ENCODE measurements at regions not wholly inside any gene's neighbourhood (a gene's known extent, or its start where the extent isn't known, plus 50 kb on each side); places are given as distances from the start of the nearest gene placed in this dataset.
A peak's percentile ranks its signal among the peaks of the same experiment; 100 is the strongest.

- DNase-seq = no peak
Measured at GRCh38 chr3:43206632-43207031, 79.7 kb upstream of the SNRK start.

- no peak for DNase-seq
Measured at GRCh38 chr3:43206105-43206504, 80.2 kb upstream of the SNRK start.

GRCh38 chr3:43203022-43203421, 83.3 kb upstream of the SNRK start:
- DNase-seq = no peak

GRCh38 chr3:43201581-43201980, 84.8 kb upstream of the SNRK start:
- DNase-seq = no peak

GRCh38 chr3:43199645-43200306, 86.6 kb upstream of the SNRK start:
- DNase-seq = no peak

GRCh38 chr3:43198791-43199644, 87.3 kb upstream of the SNRK start:
- DNase-seq = no peak

- DNase-seq = no peak
Measured at GRCh38 chr3:43198301-43198700, 88.0 kb upstream of the SNRK start.

GRCh38 chr3:43197181-43197580, 89.2 kb upstream of the SNRK start:
- DNase-seq = no peak

GRCh38 chr3:43196721-43197120, 89.6 kb upstream of the SNRK start:
- DNase-seq = no peak

- no peak for DNase-seq
Measured at GRCh38 chr3:43195115-43195498, 89.2 kb upstream of the POMGNT2 start.

- DNase-seq = no peak
Measured at GRCh38 chr3:43194490-43195114, 88.7 kb upstream of the POMGNT2 start.

GRCh38 chr3:43194069-43194468, 88.2 kb upstream of the POMGNT2 start:
- DNase-seq = no peak

- no peak for DNase-seq
Measured at GRCh38 chr3:43192028-43192427, 86.1 kb upstream of the POMGNT2 start.

- DNase-seq = no peak
Measured at GRCh38 chr3:43191116-43191515, 85.2 kb upstream of the POMGNT2 start.

- DNase-seq = no peak
Measured at GRCh38 chr3:43190670-43191069, 84.8 kb upstream of the POMGNT2 start.

GRCh38 chr3:43187836-43188479, 82.1 kb upstream of the POMGNT2 start:
- DNase-seq = no peak

GRCh38 chr3:43185983-43186314, 80.1 kb upstream of the POMGNT2 start:
- DNase-seq = no peak

- no peak for DNase-seq
Measured at GRCh38 chr3:43185274-43185982, 79.5 kb upstream of the POMGNT2 start.

- no peak for DNase-seq
Measured at GRCh38 chr3:43183456-43183855, 77.6 kb upstream of the POMGNT2 start.

GRCh38 chr3:43181202-43181821, 75.4 kb upstream of the POMGNT2 start:
- no peak for DNase-seq

GRCh38 chr3:43180694-43181093, 74.8 kb upstream of the POMGNT2 start:
- no peak for DNase-seq

- peak; percentile 78 to 82 for DNase-seq
Measured at GRCh38 chr3:43180027-43180426, 74.1 kb upstream of the POMGNT2 start.

Data from Kasumi-1 (cell line).